GM19395 (cell line): ENCODE measurements at regions not wholly inside any gene's neighbourhood (a gene's known extent, or its start where the extent isn't known, plus 50 kb on each side); places are given as distances from the start of the nearest gene placed in this dataset.

ENCODE experiments used
- ATAC-seq: cut with Tn5 transposase; IDR thresholded peaks from one replicate; pipeline ENCODE4 v1.9.1; 2021; ENCODE audit warnings: mild to moderate bottlenecking, moderate library complexity; ENCODE audit not compliant: unreplicated experiment

DNA sequence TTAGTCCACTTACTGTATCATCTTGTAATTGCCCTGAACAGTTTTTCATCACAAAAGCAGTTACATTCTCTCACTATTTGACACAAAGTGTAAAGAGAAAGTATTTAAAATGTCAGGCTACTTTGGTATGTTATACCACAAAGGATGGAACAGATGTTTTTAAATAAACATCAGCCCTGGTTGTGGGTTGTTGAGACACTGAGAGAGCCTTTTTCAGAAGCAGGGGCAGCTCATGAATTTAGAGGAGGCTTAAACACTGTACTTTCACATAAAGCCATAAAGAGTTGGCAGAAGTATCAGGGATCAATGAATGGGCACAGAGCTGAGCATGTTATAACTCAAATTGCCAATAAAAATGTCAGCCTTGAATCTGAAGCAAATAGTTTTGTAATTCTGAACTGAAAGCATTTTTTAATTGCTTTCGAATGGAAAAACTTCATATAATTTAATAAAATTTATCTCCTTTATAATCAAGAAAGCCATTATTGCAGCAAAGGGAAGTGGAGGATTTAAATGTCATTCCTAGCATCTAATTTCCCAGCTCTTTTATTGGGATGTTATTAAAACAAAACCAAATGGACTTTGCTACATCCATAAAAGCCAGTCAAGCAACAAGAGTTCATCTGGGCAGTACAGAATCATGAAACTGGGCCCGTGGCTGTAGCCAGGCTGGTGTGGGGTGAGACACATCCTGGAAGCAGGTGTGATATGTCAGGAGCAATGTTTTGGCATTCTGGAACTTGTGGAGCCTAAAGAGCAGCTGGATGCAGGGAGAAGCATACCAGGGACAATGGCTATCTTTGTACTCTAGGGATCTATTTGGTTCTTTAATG is 95.1 kb upstream of the NT5C1B start:
- ATAC-seq: no peak

DNA sequence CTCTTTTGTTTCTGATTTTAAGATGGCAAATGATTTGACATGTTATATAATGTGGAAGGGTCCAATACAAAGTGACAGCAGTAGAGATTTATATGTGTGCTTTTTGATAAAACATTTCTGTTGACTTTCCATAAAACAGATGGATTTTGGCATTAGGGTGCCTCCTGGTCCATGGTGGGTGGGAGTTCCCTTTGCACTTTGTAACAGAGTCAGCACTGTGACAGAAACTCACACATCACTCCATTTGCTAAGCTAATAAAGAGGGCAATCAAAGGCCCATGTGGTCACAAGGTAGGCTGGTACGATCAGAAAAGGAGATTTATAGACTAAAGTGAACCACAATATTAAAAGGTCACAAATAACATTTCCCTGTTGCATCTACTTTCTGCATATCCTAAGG is 93.3 kb upstream of the NT5C1B start:
- no peak for ATAC-seq

DNA sequence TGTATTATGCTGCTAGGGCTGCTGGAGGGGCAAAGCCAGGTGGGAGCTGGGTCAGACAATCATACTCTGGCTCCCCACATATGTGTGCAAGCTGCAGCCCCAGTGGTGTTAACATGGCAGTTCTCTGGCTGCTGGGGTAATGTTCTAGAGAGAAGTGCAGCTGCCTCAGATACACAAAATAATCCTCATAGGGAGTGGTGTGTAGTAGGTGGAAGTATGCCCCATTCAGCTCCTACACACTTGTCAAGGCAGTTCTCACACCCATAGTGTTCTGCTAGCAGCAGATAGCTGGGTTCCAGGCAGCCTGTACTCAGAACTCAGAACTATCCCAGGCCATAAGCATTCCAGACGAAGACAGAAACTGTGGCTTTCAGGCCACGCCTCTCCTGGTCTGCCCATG is 87.9 kb upstream of the NT5C1B start:
- no peak for ATAC-seq

DNA sequence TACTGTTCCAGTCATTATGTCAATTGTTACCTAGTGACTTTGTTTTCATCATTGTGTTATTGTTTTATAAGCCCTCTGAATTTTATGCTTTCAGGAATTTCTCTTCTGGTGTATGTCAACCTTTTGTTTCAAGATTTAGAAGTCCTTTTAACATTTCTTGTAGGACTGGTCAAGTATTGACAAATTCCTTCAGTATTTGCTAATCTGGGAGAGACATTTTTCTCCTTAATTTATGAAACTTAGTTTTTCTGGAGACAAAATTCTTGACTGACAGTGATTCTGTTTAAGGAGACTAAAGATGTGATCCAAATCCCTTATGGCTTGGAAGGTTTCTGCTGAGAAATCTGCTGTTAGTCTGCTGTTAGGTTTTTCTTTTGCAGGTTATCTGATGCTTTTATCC is 84.9 kb upstream of the NT5C1B start:
- ATAC-seq: no peak

DNA sequence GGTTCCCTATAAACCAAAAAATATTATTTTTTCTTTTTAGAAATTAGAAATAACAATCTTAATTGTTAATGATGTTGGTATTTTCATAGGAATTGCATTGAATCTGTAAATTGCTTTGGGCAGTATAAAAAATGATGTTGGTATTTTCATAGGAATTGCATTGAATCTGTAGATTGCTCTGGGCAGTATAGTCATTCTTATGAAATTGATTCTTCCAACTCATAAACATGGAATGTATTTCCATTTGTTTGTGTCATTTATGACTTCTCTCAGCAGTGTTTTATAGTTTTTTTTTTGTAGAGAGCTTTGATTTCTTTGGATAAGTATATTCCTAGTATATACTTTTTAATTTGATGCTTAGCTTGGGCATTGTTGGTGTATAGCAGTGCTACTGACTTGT is 82.0 kb upstream of the NT5C1B start:
- no peak for ATAC-seq

DNA sequence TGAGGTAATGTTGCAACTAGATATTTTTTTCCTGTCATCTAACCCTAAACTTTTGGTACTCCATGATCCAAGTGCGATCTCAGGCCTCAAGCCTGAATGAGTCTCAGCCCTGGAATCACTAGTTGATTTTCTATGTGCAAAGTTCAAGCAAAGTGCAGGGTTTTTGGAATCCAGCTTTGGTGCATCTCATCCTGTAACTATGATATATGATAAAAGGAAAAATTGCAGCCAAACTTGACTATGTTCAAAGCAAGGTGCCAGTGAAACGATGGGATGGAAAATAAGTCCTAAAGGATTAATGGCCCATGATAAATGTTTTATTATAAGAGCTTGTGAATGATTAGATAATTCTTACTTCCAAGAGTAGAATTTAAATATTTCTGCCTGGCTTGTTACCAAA is 78.9 kb upstream of the NT5C1B start:
- no peak for ATAC-seq

DNA sequence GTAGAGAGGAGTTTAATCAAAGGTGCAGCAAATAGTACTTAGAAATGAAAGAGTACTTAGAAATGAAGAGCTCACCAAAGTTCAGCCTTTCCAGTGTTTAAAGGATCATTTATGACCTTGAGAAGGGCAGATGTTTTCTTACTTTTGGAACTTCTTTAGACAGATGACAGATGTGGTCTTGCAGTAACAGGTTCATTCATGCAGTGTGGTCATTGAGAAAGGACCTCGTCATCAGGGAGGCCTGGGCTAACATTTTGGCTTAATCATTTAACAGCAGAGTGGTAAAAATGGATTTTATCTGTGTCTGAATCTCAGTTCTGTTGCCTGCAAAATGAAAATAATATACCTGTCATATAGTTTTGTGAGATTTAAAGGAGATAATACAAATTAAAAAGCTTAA is 75.1 kb upstream of the NT5C1B start:
- ATAC-seq: no peak

DNA sequence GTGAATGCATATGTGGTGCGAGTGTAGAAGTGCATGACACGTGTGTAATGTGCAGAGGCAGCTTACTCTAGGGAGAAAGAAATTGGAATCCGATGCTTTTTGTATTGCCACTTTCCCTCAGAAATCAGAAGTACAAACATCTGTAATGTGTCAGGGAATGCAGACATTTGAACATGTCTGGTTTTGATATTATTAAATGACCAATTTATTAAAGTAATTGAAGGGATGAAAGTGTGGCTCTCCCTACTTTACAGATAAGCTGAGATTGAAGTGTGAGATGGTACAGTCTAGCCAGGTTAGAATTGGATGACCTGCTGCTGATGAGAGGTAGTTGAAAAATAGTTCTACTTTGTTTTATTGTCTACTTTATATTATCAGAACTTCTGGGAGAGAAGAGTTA is 74.5 kb upstream of the NT5C1B start:
- ATAC-seq: no peak

DNA sequence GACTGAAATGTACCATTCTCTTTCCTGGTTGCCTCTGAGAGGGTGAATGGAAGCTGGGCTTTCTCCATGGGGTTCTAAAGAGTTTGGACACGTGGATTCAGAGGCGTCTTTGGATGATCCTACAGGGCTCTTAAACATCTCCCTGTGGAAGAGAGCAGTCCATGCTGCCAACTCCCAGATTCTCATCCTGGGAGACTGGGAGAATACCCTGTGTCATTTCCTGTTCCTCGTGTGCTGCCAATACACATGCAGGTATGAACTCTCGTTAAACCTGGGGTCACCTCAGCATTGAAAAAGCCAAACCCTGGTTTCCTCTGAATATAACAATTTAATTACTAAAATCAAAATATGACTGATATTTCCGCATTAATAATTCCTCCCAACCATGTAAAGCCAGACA is 73.3 kb upstream of the NT5C1B start:
- no peak for ATAC-seq

DNA sequence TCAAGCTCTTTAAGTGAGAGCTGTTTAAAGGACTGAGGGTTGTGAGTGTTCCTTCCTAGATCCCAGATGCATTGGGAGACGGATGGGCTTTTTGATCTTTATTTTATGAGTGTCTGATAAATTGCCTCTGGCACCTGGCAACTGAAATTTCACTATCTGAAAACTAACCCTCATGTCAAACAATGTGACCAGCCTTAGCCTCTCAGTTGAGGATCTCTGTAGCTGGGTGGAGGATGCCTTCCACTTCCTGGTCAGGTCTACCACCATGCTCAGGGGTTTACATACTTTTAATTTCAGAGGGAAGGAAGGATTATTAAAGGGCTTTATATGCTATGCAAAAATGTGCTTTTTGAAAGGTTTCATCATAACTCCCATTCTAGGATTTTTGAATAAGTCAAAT is 70.5 kb upstream of the NT5C1B start:
- no peak for ATAC-seq

DNA sequence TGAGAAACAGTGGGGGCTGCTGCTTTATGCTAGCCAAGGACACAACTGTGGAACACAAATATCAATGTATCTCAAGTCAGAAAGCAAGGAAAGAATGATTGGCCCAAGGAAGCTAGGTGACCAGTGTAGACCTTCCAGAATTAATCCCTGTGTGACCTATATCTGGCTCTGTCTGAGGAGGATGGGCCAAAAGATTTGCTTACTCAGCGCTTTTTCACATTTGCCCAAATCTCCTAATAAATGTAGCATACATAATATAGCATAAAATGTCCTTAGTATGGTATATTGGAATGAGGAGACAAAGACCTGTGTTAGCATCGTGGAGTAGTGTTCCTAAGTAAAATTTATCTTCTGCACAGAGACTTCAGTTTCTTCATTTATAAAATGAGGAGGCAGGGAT is 66.7 kb upstream of the NT5C1B start:
- no peak for ATAC-seq

DNA sequence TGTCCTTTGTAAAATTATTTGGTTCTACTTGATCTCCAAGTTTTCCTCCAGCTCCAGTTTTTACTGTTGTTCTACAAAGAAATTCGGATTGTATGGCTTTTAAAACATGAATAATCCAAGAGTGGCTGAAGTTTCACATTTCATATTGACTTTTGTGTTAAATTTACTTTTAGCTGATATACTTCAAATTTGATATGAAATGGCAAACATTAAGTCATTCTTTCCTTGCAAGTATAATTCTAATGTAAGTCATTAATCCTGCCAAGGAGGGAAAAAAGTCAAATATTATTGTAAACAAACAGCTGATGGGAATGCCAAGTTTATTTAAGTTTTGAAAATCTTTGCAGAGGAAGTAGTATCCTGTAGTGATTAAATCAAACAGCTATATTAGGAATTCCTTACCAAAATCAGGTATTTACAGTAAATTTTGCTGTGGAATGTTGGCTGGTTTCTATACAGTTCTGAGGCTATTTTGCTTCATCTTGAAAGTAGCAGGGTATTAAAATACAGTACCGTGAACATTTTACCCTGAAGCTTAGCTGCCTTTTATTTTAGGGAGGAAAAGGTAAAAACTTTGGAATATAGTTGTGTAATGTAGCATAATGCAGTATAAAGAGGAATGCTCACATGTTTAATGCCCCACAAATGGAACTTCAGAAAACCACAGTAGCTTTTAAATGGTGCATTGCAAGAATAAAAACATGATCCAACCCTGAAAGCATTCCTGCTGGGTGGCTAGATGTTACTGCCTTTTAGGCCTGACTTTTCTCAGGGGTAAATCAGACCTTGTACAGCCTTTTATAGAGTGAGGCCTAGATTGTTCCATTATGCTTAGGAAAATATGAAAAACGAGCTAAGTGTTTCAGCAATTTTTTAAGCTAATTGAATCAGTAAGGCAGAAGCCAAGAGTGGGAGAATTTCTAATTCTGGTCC is 62.7 kb upstream of the NT5C1B start:
- ATAC-seq: no peak

DNA sequence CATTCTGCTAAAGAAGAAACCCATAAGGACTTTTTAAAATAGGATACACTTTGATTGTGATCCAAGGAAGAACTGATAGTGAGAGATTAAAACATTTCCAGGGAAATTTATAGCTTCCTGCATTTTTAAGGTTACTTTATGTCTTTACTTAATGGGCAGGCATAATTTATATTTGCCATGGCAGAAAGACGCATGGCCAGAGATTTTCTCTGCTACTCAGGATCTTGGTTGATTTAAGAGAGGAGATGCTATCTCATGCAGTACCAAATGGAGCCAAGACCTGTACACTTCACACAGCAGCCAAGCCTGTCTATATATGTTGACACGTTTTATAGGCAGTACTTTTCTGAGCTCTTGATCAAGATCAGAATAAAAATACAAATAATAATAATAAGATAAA is 60.9 kb upstream of the NT5C1B start:
- ATAC-seq: no peak

DNA sequence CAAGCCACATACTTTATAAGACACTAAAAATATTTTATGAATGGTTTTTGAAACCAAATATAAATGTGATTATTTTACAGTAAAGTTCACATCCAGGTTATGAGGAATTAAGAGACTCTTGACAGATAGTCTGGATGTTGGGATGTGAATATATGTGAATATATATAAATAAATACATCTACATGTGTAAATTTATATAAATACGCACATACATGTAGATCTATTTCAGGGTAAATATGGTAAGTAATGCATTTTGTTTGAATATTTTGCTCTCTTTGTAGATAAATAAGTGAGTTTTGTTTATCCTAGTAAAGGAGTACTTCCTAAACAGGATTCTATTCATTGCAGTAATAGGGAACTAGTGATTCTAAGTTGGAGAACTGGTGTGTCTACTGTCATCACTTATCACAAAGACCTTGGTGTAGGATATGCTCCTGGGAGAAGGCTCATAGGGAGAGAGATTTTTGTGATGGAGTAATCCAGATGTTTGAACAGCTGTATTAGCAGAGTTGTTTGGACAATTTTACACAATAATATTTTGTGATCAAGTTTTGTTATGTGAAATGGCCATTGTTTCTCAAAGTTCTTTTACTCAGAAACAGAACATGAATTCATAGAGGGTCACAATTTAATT is 60.2 kb upstream of the NT5C1B start:
- no peak for ATAC-seq

DNA sequence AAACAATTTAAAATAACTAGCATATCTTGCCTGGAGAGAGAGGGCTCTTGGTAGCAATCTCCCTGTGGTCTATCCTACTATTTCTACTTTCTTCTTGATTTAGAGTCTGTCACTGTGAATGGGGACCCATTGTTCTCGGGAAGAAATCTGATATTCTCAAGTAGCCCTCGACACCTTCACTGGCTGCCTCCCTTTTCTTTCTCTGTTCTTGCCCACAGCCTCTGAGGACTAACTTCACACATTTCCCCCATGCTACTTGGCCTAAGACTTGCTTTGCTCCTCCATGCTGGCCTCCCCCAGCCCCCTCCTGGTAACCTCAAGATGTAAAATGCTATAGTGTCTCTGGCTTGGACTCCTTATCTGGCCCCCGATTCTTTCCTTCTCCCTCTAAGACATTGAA is 58.8 kb upstream of the NT5C1B start:
- no peak for ATAC-seq

DNA sequence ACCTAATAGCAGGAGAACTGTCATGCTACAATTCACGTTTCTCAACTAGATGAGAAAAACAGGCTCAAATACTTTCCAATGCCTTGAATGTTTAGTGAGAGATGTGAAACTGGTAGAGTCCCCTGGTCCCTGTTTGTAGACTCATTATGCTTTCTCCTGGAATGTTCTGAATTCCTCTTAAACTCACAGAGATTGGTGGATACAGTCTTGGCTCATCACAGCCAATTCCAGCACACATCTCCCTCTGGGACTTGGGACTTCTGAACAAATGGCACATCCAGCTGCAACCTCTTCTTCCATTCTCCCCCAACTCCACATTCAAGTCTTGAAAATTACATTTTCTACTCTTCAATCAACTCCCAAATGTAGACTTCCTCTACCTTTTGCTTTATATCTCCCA is 58.4 kb upstream of the NT5C1B start:
- no peak for ATAC-seq

DNA sequence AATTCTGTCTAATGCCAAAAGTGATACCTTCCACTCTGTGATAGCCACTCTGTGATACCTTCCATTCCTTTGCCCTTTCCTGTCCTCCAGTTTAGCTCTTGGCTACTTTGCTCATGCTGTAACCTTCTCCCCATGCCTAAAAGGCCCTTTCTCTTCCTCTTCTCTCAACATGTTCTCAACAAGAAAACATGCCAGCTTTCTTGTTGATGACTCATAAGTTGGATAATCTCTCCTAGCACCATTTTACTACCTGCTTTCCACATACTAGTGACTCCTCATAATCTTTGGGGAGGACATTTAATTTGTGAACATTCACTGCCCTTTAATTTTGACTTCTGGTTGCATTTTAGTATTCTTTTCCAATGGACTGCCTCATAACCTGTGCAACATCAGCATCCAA is 55.9 kb upstream of the NT5C1B start:
- ATAC-seq: no peak

DNA sequence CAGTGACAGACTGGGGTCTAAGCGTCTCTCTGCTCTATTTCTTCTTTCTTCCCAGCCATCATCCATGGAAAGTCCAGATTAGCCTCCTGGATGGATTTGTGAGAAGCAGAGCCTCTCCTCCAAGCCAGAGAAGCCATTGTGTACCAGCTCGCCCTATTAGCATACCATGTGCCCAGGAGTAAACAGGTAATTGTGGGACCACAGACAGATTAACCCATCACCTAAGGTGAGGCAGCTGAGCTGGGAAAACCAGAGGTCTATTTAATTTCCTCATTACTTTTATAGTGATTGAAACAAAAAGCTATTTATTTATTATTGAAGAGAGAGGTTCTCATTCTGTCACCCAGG is 54.7 kb upstream of the NT5C1B start:
- ATAC-seq: no peak

DNA sequence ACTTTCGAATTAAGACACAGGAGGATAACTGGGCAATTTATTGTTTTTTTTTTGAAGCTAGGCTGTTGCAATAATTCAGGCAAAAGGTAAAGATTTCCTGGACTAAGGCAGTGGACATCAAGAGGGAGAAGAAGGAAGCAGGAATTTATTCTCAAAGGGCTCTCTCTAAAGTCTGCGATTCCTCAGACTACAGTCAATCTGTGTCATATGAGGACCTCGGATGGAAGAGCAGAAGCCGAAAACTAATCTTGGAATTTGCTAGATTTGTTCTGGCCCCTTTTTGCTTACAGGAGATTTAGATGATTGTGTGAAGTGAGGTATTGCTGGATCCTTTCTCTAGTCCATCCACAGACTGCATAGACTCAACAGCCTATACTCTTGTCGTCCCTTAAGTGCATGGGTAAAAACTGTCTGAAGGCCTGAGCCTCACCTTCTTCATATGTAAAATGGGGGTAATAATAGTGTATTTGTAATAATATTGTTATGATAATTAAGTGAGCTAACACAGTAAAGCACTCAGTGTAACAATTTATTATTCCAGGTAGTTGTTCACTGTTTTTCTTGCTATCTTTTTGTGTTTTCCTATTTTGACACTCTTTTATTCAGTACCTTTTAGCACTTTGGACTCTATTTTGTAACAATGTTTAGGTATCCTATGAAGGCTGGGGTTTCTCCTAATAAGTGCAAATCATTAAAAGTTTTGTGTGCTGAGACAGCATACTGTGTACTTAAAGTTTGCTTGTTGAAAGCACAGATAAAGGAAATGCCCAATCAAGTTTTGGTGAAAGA is 54.2 kb upstream of the NT5C1B start:
- ATAC-seq: no peak

DNA sequence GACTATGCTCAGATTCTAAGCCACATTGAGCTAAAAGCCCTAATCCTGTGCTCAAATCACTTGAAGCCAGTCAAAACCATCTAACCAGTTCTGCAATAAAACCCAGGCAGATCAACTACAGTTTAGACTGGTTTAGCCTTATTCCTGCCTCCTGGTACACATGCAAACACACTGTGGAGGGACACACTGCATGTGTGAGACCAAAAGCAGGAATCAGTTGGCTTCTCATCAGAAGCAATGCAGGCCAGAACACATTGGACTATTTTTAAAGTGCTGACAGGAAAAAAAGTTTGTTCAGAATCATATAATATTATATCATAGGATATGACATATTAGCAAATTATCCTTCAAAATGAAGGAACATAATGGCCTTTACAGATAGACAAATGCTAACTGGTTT is 52.5 kb upstream of the NT5C1B start:
- no peak for ATAC-seq
